ENCODE measurements at regions not wholly inside any gene's neighbourhood (a gene's known extent, or its start where the extent isn't known, plus 50 kb on each side); places are given as distances from the start of the nearest gene placed in this dataset.

GRCh38 chr22:22417495-22418162 is 90.9 kb downstream of the ZNF280B start:
- 75 to 76% methylated on average over 9 of the region's 9 CpGs for WGBS, 2 donors
- H3K9me3 ChIP-seq (ENCODE audit: control insufficient read depth in 4 of 4, insufficient read depth in 3 of 4, low read length in 3 of 4): peaks cover 0 to 2% (median under 1%) of the 10 kb centered on the region in 4 donors
- no peaks in the 10 kb centered on the region for H3K36me3 ChIP-seq (ENCODE audit: control insufficient read depth in 4 of 4, insufficient read depth in 4 of 4, low read length in 4 of 4)
- no peak overlapping the region for H3K9ac ChIP-seq (ENCODE audit: insufficient read depth in 1 of 2, low read length in 2 of 2)
- no peaks in the 10 kb centered on the region for H3K4me1 ChIP-seq (ENCODE audit: control insufficient read depth in 5 of 5, insufficient read depth in 5 of 5, low read length in 5 of 5)
- no peak overlapping the region for H3K27ac ChIP-seq (ENCODE audit: low read depth in 1 of 2, low read length in 1 of 2)
- no peak for ATAC-seq (ENCODE audit: insufficient read depth, low FRiP score)
- DNase-seq: no peak
- peaks cover 0 to 20% (median 3%) of the 10 kb centered on the region in 3 donors for H3K27me3 ChIP-seq (ENCODE audit: control insufficient read depth in 3 of 3, insufficient read depth in 3 of 3, low read length in 2 of 3)
- H3K4me3 ChIP-seq: no peak overlapping the region
- no peak for TF ChIP-seq CTCF (IDR thresholded peaks at IDR 0.05; ENCODE audit: control extremely low read depth, extremely low read depth)

GRCh38 chr22:22418163-22418549 is 90.4 kb downstream of the ZNF280B start:
- no peak overlapping the region for H3K4me3 ChIP-seq
- no peak for TF ChIP-seq CTCF (IDR thresholded peaks at IDR 0.05; ENCODE audit: control extremely low read depth, extremely low read depth)
- DNase-seq: no peak
- no peaks in the 10 kb centered on the region for H3K4me1 ChIP-seq (ENCODE audit: control insufficient read depth in 5 of 5, insufficient read depth in 5 of 5, low read length in 5 of 5)
- WGBS, 2 donors: 90 to 93% methylated on average over 2 of the region's 2 CpGs
- H3K27me3 ChIP-seq (ENCODE audit: control insufficient read depth in 3 of 3, insufficient read depth in 3 of 3, low read length in 2 of 3): peaks cover 0 to 20% (median 3%) of the 10 kb centered on the region in 3 donors
- H3K36me3 ChIP-seq (ENCODE audit: control insufficient read depth in 4 of 4, insufficient read depth in 4 of 4, low read length in 4 of 4): no peaks in the 10 kb centered on the region
- H3K9me3 ChIP-seq (ENCODE audit: control insufficient read depth in 4 of 4, insufficient read depth in 3 of 4, low read length in 3 of 4): peaks cover 0 to 2% (median under 1%) of the 10 kb centered on the region in 4 donors
- H3K27ac ChIP-seq (ENCODE audit: low read depth in 1 of 2, low read length in 1 of 2): no peak overlapping the region
- ATAC-seq (ENCODE audit: insufficient read depth, low FRiP score): no peak
- H3K9ac ChIP-seq (ENCODE audit: insufficient read depth in 1 of 2, low read length in 2 of 2): no peak overlapping the region

- H3K27ac ChIP-seq (ENCODE audit: low read depth in 1 of 2, low read length in 1 of 2): no peak overlapping the region
- DNase-seq: no peak
- TF ChIP-seq CTCF (IDR thresholded peaks at IDR 0.05; ENCODE audit: control extremely low read depth, extremely low read depth): no peak
- WGBS, 2 donors: 51 to 67% methylated on average over 2 of the region's 2 CpGs
- H3K9ac ChIP-seq (ENCODE audit: insufficient read depth in 1 of 2, low read length in 2 of 2): no peak overlapping the region
- H3K36me3 ChIP-seq (ENCODE audit: control insufficient read depth in 4 of 4, insufficient read depth in 4 of 4, low read length in 4 of 4): no peaks in the 10 kb centered on the region
- peaks cover 0 to 20% (median 3%) of the 10 kb centered on the region in 3 donors for H3K27me3 ChIP-seq (ENCODE audit: control insufficient read depth in 3 of 3, insufficient read depth in 3 of 3, low read length in 2 of 3)
- ATAC-seq (ENCODE audit: insufficient read depth, low FRiP score): no peak
- H3K4me3 ChIP-seq: no peak overlapping the region
- H3K9me3 ChIP-seq (ENCODE audit: control insufficient read depth in 4 of 4, insufficient read depth in 3 of 4, low read length in 3 of 4): peaks cover 0 to 2% (median under 1%) of the 10 kb centered on the region in 4 donors
- H3K4me1 ChIP-seq (ENCODE audit: control insufficient read depth in 5 of 5, insufficient read depth in 5 of 5, low read length in 5 of 5): no peaks in the 10 kb centered on the region
These were observed 89.6 kb downstream of the ZNF280B start for GRCh38 chr22:22418957-22419356.

- Histone ChIP-seq H3K9ac (ENCODE audit: insufficient read depth in 1 of 2, low read length in 2 of 2) (no peak overlapping the region), H3K36me3 (ENCODE audit: control insufficient read depth in 4 of 4, insufficient read depth in 4 of 4, low read length in 4 of 4) (no peaks in the 10 kb centered on the region), H3K27ac (ENCODE audit: low read depth in 1 of 2, low read length in 1 of 2) (no peak overlapping the region), H3K9me3 (ENCODE audit: control insufficient read depth in 4 of 4, insufficient read depth in 3 of 4, low read length in 3 of 4) (peaks cover 0 to 2% (median 0%) of the 10 kb centered on the region in 4 donors), H3K4me3 (no peak overlapping the region), H3K27me3 (ENCODE audit: control insufficient read depth in 3 of 3, insufficient read depth in 3 of 3, low read length in 2 of 3) (peaks cover 0 to 20% (median 3%) of the 10 kb centered on the region in 3 donors), H3K4me1 (ENCODE audit: control insufficient read depth in 5 of 5, insufficient read depth in 5 of 5, low read length in 5 of 5) (no peaks in the 10 kb centered on the region)
- ATAC-seq (ENCODE audit: insufficient read depth, low FRiP score) (no peak), DNase-seq (no peak)
- no peak for TF ChIP-seq CTCF (IDR thresholded peaks at IDR 0.05; ENCODE audit: control extremely low read depth, extremely low read depth)
- WGBS, 2 donors: 60 to 64% methylated on average over 4 of the region's 4 CpGs
These were observed 88.0 kb downstream of the ZNF280B start for GRCh38 chr22:22420580-22420979.
